Epithelial cell of esophagus (primary cell): ENCODE measurements at regions not wholly inside any gene's neighbourhood (a gene's known extent, or its start where the extent isn't known, plus 50 kb on each side); places are given as distances from the start of the nearest gene placed in this dataset.
A peak's percentile ranks its signal among the peaks of the same experiment; 100 is the strongest.

Source experiments
- DNase-seq: peaks from one replicate; pipeline ENCODE4 v3.0.0; 2010; ENCODE audit warnings: low read depth
- H3K4me3 ChIP-seq: 2 replicates; pipeline ENCODE4 v1.5.1; 2011; ENCODE audit warnings: mild to moderate bottlenecking, low read length, control low read depth
- CTCF ChIP-seq: IDR thresholded peaks from 2 replicates; pipeline ENCODE4 v1.5.1; 2011; ENCODE audit warnings: low read depth, mild to moderate bottlenecking, low read length, control low read depth, inconsistent platforms; ENCODE audit not compliant: insufficient read depth; ENCODE audit errors: missing control alignments

- DNase-seq: no peak
- H3K4me3 ChIP-seq: no peak overlapping the region
- TF ChIP-seq CTCF: no peak
Observed at GRCh38 chr18:73950116-73950700, 197.4 kb downstream of the FBXO15 start.

GRCh38 chr18:73948497-73948896 is 199.1 kb downstream of the FBXO15 start:
- no peak for TF ChIP-seq CTCF
- H3K4me3 ChIP-seq: no peak overlapping the region
- no peak for DNase-seq

DNA sequence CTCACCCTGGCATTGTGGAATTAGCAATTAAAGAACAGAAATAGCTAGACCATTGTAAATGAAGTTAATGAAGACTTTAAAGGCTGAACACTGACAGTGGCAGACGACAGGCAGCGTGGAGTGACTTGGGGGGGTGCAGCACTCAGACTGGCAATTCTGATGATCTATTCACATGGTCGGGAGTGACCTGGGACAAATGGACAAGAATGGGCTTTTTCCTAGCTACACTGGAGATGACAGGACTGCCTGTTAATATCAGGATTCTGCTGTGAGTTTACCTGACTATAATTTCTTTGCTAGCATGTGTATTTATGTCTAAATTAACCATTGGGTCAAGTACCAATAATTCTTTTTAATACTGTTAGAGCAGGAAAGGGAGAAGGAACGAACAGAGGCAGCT is 199.6 kb downstream of the FBXO15 start:
- H3K4me3 ChIP-seq: no peak overlapping the region
- no peak for TF ChIP-seq CTCF
- DNase-seq: no peak

DNA sequence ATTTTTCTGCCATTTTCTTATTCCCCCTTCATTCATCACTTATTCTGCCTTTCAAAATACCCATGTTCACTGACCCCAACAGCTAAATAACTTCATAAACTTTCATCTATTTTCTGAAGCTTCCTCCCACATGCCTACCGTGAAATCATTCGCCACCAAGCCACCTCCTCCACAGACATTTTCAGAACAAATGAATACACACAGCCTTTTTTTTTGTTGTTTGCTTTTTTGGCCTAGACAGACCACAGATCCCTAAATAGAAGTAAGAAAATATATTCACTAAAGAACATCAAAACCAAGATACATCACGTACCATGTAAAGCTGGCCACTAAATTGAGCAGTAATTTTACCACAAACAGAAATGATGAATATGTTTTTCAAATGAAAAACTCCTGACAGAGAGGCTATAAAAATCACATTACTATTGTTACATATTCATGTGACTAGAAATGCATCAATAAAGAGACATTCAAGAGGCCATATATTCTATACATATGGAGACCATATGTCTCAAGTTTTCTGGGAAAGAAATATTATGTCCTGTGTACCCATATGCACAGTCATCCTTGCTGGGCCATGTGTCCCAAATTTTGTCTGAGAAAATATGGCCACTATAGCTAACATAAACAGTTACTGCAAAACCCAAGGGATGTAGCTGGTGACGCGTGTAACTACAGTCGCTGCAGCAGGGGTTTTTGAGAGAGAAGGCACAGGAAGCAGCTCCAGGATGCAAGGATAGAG is 200.3 kb downstream of the FBXO15 start:
- no peak overlapping the region for H3K4me3 ChIP-seq
- TF ChIP-seq CTCF: no peak
- DNase-seq: no peak

GRCh38 chr18:73945130-73945792 is 202.4 kb downstream of the FBXO15 start:
- H3K4me3 ChIP-seq: no peak overlapping the region
- DNase-seq: peak; percentile 14
- no peak for TF ChIP-seq CTCF

DNA sequence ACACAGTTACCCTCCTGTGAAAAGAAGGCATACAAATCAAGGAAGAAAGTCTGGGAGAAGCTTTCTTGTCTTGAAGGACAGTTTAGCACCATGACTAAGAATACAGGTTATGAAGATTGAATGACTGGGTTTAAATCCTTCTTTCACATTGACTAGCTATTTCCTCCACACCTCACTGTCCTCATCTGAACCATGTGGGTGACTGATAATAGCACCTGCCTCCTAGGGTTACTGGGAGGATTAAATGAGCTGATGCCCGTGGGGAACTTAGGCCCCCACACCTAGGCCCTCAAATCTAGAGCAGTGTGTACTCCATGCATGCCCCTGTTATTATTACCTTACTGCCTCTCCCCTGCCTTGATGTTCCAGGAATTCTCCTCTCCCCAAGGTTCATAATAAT is 202.9 kb downstream of the FBXO15 start:
- H3K4me3 ChIP-seq: no peak overlapping the region
- no peak for TF ChIP-seq CTCF
- peak; percentile 21 for DNase-seq
